Right renal pelvis (tissue), 4 donors: ENCODE measurements at regions not wholly inside any gene's neighbourhood (a gene's known extent, or its start where the extent isn't known, plus 50 kb on each side); places are given as distances from the start of the nearest gene placed in this dataset.

Source experiments
- DNase-seq, 4 donors: peaks; one replicate each; pipeline ENCODE4 v3.0.0-alpha.2; 2013; ENCODE audit warnings: low read depth in 4 of 4, low spot score in 3 of 4, missing footprints in 1 of 4

DNA sequence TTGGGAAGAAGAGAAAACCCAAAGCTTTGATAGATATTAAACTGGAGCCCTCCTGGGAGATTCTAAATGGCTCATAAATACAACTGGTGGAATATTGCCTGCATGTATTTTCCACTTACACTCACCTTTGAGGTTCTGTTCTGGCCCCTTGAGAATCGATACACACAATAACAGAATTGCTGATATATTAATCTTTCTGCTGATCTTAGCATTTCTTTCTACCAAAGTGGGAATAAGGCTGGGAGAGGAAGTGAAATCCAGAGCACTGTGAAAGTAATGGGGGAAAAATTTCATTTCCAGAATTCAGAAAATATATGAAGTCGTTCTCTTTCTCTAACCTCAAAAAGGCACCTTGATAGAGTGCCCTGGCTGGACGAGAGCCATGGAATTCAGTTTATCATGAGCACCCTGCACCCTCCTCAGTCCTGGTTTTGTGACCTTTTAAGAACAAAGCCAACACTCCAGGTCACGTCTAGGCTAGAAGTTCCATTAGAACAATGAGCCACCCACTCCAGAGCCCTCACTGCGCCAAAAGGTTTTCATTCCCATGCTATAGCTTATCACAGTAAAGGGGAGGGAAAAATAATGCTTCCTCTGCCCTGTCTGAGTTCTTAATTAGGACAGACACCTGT is 244.5 kb downstream of the CD83 start:
- DNase-seq = no peak

DNA sequence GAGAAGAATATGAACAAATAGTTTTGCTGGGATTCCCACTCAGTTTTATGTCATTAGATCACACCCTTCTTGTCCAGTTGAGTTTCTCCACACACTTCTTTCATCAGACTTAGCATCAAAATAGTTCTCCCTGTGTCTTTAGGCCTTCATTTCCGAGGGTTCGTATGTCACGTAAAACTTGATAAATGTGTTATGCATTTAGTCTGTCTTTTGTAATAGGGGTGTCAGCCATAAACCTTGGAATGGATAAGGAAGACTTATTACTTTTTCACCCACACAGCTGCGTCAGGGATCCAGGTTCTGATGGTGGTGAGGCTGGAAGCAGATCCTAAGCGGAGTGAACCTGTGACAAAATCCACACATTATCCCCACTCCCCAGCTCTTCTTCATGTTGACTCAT is 246.8 kb downstream of the CD83 start:
- DNase-seq = no peak

DNA sequence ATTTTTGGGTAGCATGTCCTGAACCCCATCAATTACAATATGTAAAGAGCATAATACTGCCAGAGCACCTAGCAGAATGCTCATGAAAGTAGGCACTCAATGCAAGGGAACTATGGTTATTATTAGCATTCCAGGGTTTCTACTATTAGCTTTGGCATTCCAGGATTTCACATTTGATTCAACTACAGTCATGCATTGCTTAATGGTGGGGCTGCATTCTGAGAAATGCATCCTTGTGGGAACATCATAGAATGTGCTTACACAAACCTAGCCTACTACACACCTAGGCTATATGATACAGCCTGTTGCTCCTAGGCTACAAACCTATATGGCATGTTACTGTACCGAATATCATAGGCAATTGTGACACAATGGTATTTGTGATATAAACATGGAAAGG is 247.8 kb downstream of the CD83 start:
- no peak for DNase-seq

DNA sequence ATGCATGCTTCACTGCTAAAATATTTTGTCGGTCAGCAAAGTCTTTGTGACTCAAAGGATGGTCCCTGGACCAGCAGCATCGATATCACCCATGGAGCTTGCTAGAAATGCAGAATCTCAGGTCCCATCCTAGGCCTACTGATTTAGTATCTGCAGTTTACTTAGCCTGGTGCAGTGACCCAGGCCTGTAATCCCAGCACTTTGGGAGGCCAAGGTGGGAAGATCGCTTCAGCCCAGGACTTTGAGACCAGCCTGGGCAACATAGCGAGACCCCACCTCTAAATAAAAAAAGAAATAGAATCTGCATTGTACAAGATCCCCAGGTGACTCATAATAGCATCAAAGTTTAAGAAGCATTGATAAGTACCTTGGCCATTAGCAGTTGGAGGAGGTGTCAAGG is 248.7 kb downstream of the CD83 start:
- no peak for DNase-seq

DNA sequence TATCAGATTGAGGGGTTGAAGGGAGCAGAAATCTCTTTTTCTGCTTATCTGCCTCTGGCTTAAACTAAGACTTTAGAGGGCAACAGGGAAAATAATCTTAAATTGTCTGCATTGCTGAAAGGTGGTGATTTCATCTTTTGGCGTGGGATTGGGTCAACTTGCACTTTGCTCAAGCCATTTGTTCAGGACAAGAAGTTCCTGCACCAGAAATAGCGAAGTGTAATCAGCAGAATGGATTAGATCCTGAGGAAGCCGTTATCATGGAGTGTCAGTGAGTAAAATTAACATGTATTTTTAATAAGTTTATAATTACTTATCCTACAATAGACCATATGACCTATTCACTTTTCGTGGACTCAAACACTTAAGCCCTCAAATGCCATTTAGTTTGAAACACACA is 249.3 kb downstream of the CD83 start:
- no peak for DNase-seq

DNA sequence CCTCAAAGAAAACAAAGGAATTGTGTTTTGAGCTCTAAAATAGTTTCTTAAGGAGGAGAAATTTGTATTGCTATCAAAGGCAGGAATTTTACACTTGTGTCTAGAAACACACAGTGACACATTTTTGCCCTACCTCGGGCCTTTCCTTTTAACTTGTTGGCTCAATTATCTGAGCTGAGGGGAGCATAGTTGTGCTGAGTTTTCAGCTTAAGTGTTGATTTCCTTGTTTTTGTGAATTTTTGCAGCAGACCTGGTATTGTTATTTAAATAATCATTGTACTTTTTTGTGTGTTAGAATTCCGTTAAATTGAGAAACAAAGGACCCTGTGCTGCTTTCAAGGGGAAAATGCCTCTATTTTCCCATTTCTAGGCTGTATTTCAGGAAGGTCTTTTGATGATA is 249.7 kb downstream of the CD83 start:
- no peak for DNase-seq

DNA sequence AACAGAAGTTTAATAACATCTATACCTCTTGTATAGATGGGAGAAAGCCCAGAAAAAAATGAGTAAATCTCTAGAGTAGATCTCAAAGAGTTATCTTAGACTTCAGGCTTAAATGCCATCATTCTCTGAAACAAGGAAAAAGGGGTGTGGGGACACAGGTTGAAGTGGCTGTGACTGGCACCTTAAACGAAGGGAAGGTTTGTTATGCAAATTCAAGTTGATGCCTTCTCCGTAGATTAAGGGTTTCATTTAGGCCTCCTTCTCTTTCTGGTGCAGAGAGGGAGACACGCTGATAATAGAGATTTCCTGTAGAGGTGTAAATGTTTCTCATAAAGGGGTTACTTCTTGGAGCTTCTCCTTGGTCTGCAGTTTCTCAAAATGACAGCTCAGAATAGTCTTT is 252.1 kb downstream of the CD83 start:
- DNase-seq = no peak

DNA sequence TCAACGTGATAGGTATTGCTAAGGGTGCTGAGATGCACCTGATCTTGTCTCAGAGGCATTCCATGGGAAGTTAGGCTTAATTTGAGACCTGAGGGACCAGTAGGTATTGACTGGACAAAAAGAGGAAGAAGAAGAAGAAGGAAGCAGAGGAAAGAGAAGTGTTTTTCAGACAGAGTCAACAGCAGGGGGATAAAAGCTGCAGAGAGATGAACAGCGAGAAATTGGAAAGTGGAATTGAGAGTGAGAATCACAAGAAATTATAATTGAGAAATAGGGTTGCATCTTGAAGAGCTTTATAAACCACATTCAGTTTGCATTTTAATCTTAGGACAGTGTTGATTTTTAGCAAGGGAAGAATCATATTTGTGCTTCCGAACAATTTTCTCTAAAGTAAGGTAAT is 254.0 kb downstream of the CD83 start:
- DNase-seq = no peak

DNA sequence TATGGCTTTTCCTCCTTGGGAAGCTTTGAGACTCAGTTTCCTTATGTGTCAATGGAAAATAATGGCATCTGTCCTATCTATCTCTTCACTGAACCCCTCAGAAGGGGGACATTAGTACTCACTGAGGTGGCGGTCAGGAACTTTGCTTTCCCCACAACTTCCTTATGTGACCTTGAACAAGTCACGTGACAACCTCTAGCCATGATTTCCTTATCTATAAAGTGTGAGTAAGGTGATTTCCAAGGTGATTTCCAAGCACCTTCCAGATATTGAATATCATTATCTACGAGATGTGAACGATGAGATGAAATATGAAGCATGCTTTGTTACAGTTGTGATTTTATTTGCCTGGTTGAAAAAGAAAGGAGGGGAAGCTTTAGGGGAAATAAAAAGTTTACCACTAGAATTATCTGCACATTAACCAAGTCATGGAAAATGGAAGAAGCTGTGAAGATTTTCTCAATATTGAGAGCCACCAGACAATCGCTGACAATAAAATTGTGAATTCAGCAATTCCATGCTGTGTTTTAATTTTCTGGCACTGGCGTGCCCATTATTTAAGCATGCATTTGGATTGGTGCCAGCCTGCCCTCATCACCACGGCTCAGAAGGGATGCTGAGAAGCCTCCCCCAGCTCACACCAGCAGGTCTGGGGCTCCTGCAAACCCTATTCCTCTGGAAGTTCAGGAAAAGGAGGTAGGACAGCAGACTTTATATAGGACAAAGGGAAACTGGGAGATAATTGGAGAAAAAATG is 255.3 kb downstream of the CD83 start:
- DNase-seq = no peak

DNA sequence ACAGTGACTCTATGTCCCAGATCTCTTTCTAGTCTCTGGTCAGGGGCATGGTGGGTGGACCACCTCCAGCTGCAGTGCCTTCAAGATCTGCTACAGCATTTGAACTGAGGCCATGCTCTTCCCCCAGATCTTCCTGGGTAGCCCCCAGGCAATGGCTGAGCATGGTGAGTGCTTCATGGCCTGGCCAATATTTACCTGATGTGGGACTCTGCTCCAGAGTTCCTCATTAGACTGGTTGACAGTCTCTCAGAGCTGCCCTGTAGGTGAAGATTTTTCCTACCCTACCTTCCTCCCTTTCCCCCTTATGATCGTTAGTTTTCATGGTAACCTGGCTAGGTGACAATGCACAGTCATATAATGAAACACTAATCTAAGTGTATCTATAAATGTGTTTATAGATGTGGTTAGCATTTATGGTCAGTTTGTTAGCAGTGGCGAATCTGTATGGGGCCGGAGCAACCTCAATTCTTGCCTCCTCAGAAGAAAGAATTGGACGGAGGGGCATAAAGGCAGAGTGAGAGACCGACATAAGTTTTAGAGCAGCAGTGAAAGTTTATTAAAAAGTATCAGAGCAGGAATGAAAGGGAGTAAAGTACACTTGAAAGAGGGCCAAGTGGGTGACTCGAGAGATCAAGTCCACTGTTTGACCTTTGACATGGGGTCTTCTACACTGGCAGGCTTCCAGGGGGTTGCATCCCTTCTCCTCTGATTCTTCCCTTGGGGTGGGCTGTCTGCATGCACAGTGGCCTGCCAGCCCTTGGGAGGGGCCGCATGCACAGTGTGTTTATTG is 256.3 kb downstream of the CD83 start:
- DNase-seq = no peak

DNA sequence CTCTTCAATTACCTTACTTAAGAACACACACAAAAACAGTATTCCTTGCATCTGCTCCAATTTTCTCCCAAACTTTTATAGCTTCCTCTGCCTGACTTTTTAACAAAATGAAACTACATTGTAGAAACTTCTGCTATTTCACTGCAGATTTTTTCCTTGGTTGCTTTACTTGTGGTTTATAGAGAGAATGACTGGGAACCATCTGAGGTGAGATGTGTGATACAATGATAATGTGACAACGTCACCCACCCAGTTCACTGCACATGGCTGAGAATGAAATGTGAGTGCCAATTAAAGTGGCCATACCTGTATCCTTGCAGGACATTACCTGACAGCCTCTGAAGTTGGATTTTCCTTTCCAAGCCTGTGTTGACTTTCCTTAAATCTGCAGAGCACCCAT is 258.4 kb downstream of the CD83 start:
- DNase-seq = no peak

DNA sequence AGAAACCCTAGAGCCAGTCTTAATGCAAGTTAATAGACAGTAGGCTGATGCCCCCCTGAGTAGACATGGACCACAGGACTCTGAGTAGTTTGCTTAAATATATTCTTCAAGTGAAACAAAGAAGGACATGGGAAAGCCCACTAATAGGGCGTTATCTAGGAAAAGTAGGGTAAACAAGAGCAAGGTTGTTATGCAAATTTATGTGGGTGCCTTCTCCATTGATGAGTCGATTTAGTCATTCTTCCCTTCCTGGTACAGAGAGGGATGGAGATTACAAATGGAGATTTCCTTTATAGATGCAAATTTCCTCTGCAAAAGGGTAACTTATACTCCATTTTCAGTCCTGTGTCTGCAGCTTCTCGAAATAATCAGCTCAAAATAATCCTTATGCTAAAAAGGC is 262.0 kb downstream of the CD83 start:
- no peak for DNase-seq

DNA sequence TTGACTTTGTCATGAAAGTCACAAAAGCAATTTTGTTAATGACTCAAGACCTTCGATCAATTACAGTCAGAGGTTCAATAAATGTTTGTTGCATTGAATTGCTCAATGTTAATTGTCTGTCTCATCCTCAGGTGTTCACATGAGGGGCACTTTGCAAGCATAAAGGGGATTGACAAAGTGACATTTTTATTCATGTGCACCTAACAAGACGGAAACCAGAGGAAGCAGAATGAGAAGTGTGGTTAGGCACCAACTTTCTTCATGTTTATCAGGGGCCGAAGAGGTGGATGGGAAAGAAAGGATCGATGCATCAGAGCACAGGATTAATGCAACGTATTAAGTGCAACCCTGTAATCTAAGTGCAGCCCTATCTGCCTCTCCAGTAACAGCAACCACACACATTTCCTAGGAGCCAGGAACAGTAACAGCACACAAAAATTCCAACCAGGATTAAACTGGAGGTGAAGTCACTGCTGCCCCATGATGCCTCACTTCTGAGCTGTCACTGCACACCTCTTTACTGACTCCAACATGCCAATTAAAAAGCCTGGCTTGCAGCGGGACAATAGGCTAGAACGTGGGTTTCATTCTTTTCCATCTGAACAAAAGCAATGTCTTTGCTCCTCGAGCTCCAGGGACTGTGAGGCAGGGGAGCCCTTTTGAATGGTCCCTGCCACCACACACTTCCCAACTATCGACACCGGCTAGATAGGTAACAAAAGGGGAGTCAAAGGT is 262.7 kb downstream of the CD83 start:
- DNase-seq = no peak

DNA sequence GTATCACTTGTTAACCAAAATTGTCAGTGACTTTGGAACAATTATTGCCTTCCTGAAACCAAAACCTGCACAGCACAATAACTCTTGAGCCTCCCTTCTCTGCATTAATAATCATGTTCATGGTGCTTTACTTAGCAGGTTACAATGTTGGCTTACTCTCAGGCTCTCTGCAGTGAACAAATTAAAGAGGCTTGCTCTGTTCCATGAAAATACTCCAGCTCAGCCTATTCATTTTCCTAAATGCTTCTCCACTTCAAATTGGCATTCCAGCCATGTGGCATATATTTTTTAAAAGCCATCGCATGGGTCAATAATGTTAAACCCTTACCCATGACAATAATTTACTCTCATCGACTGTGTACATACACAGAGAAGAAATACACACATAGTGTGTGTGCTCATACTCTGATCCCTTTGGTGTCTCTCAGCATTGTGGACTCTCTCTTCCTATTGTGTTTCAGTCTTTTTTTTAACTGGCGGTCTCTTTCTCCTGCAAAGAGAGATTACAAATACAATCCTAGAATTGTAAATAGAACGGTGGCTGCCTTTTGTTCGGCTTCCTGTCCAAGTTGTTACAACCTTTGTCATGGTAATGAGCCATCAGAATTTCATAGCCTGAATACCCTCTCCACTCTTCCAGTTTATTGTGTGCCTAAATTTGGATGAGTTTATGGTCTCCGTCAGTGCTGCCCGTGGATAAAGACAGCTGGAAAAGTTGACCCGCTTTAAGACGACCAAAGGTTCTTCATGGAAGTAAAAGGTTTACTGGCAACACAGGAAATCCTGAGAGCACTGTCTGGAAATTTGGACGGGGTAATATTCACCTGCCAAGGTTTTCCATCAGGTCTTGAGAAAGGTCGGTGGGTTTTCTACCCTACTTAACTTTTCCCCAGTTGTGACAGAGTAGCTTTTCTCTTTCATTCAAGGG is 263.6 kb downstream of the CD83 start:
- no peak for DNase-seq

DNA sequence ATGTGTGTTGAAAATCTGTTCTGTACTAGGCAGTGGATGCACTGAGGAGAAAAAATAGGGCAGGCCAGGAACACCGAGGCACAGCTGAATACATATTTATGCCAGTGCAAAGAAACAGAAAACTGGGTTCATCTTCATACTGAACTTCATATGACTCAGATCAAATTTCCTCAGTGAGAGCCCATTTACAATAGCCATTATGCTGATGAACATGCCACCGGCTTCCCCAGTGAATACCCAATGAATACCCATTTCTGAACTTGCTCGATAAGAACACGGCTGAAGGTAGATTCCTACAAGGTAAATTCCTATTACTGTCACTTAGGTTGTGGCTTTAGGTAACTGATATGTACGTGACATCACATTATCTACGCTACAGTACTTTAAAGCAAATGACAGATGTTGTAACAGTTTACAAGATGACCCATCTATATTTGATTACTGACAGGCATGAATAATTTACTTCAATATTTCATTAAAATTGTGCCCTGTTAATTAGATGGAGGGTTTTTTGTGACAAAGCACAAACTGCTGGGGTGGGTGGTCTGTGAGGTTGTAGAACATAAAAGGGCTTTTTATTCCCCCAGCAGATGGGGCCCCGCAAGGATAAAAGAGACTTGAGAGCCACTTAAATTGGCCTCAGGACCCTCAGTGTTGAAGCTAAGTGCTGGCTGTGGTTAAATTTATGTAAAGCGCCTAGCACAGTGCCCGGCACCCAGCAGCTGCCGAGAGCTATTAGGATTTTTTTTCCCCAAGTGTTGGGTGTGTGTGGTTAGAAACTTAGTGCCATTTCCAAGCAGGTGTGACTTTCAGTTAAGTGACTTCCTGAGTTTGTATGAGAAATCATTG is 264.5 kb downstream of the CD83 start:
- DNase-seq = no peak

DNA sequence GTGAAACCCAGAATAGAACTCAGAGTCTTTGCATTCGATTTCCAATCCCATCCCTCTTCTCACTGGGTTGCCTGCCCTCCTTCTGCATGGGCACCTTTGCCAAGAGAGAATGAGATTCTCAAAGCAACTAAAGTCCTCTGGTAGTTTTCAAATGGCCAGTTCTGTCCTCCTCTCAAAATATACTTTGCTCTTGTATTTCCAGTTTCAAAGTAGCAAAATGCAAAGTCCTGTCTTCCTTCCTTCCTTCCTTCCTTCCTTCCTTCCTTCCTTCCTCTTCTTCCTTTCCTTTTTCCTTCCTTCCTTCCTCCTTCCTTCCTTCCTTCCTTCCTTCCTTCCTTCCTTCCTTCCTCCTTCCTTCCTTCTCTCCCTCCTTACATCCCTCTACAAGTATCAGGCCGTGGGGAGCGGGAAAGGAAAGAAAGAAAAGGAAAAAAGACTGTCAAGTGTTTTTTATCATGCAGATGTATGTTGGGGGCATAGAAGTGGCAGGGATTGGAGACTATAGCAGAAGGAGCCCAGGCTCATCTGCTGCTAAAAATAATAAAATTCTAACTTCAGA is 265.2 kb downstream of the CD83 start:
- DNase-seq = no peak

DNA sequence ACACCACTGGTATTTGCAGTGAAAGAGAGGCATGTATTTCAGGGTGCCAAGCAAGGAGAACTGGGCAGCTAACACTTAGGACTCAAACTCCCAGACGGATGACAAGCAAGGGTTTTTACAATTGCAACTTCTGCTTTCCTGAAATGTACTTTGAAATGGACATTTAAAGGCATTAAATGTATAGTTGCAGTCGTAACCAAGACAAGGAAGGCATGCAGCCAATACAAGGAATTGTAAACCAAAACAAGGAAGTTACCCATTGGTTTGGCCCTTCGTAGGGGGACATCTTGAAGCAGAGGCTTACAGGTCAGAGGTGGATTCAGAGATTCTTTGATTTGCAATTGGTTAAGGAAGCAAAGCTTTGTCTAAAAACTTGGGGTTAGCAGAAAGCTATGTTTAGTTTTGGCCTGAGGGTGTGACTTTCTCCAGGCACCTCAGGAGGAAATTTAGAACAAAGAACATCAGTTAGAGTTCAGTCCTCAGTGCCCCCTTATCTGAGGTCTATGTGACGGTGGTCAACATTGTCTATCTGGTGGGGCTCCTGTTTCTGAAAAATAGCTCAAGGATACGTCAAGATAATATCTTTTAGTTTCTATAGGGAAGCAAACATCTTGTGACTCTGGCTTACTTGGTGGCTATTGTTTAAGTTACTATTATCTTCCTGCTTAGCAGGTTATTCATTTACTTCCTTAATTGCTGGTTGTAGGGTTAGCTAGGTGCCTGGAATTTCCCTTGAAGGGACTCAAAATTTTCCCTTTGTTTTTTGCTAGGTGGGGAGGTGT is 266.0 kb downstream of the CD83 start:
- no peak for DNase-seq
